ENCODE measurements at regions not wholly inside any gene's neighbourhood (a gene's known extent, or its start where the extent isn't known, plus 50 kb on each side); places are given as distances from the start of the nearest gene placed in this dataset.

DNA sequence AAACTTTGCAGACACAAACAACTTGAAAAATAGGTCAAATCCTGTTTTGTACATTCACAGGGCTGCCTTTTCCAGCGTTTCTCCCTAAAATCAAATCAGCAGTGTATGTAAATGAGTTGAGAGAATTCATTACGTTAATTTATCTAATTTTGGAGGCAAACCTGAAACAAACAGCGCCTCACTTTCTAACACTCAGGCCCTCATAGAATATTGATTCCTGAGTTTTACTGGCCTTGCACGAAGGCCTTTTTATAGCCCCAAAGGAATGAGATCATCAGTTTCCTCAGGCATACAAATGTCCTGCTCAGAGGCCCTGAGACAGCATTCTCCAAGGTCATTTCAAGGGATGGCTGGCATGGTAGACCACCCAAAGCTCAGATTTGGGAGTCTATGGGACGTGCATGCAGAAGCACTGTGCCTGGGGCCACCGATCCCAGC lies 131.7 kb upstream of the CHST15 start:
- H3K36me3 ChIP-seq (replicated peaks; ENCODE audit: insufficient read depth, low read depth), result no peaks in the 10 kb centered on the region
- WGBS (ENCODE audit: low lambda C conversion rate, missing lambda C conversion rate), result 76% methylated on average over 6 of the region's 6 CpGs
- no peak overlapping the region for H3K27ac ChIP-seq
- no peaks in the 10 kb centered on the region for H3K9me3 ChIP-seq (ENCODE audit: low read depth)
- DNase-seq (ENCODE audit: low spot score), result no peak
- no peaks in the 10 kb centered on the region for H3K79me2 ChIP-seq
- H3K4me3 ChIP-seq, result no peak overlapping the region
- H3K9me2 ChIP-seq (replicated peaks; ENCODE audit: insufficient read depth), result no peaks in the 10 kb centered on the region
- H3K4me1 ChIP-seq (ENCODE audit: insufficient read depth), result peaks cover 14% of the 10 kb centered on the region
- no peak overlapping the region for H2AFZ ChIP-seq
- no peak for TF ChIP-seq CTCF (IDR thresholded peaks at IDR 0.05; ENCODE audit: poor library complexity)
- TF ChIP-seq EZH2 (IDR thresholded peaks at IDR 0.05; ENCODE audit: borderline replicate concordance), result no peak
- no peak for TF ChIP-seq EZH2phosphoT487 (IDR thresholded peaks at IDR 0.05; ENCODE audit: low read depth, severe bottlenecking, unreplicated experiment)
- no peaks in the 10 kb centered on the region for H3K27me3 ChIP-seq
- no peaks in the 10 kb centered on the region for H4K20me1 ChIP-seq (ENCODE audit: insufficient read depth, poor library complexity, severe bottlenecking)
- H3K4me2 ChIP-seq, result no peak overlapping the region

DNA sequence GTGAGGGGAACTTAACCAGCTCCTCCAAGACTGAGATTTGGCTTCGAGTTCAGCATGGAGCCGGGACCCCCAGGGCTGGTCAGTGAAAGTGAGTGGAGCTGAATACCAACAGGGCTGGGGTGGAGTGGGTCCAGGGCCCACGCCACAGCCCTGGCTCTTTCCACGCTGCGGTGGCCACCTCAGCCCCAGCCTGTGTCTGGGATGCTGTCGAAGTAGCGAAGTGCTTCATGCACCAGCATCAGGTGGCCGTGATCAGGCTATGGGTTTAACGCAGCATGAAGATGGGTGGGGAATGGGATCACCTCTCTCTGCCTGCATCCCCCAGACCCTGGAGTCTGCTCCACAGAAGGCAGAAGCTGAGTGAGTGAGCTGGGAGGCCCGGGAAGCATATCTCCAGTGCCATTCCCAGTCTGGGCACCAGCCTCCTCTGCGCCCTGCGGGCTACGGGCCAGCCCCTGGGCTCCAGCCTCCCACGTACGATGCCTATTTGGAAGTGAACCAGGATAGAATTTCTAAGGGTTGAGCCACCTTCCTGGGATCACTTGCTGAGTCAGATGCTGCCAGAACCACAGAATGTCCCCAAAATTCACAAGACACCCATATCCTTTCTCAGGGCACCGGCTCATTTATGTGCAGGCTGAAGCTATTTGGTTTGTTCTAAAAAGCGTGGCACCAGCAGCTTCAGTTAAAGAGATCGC lies 131.1 kb upstream of the CHST15 start:
- no peak overlapping the region for H3K4me3 ChIP-seq
- no peak overlapping the region for H3K4me2 ChIP-seq
- no peaks in the 10 kb centered on the region for H3K36me3 ChIP-seq (replicated peaks; ENCODE audit: insufficient read depth, low read depth)
- no peaks in the 10 kb centered on the region for H4K20me1 ChIP-seq (ENCODE audit: insufficient read depth, poor library complexity, severe bottlenecking)
- no peaks in the 10 kb centered on the region for H3K9me2 ChIP-seq (replicated peaks; ENCODE audit: insufficient read depth)
- H3K4me1 ChIP-seq (ENCODE audit: insufficient read depth), result peaks cover 14% of the 10 kb centered on the region
- H3K27me3 ChIP-seq, result no peaks in the 10 kb centered on the region
- H3K79me2 ChIP-seq, result no peaks in the 10 kb centered on the region
- no peak for TF ChIP-seq CTCF (IDR thresholded peaks at IDR 0.05; ENCODE audit: poor library complexity)
- no peak for TF ChIP-seq EZH2 (IDR thresholded peaks at IDR 0.05; ENCODE audit: borderline replicate concordance)
- TF ChIP-seq EZH2phosphoT487 (IDR thresholded peaks at IDR 0.05; ENCODE audit: low read depth, severe bottlenecking, unreplicated experiment), result no peak
- H3K9me3 ChIP-seq (ENCODE audit: low read depth), result no peaks in the 10 kb centered on the region
- no peak overlapping the region for H2AFZ ChIP-seq
- no peak overlapping the region for H3K27ac ChIP-seq
- 88% methylated on average over 18 of the region's 18 CpGs for WGBS (ENCODE audit: low lambda C conversion rate, missing lambda C conversion rate)
- DNase-seq (ENCODE audit: low spot score), result no peak

GRCh38 chr10:124223711-124224085 lies 130.3 kb upstream of the CHST15 start:
- no peaks in the 10 kb centered on the region for H3K9me3 ChIP-seq (ENCODE audit: low read depth)
- H3K9me2 ChIP-seq (replicated peaks; ENCODE audit: insufficient read depth), result no peaks in the 10 kb centered on the region
- no peak overlapping the region for H3K4me2 ChIP-seq
- peaks cover 14% of the 10 kb centered on the region for H3K4me1 ChIP-seq (ENCODE audit: insufficient read depth)
- H3K4me3 ChIP-seq, result no peak overlapping the region
- DNase-seq (ENCODE audit: low spot score), result no peak
- H3K36me3 ChIP-seq (replicated peaks; ENCODE audit: insufficient read depth, low read depth), result no peaks in the 10 kb centered on the region
- TF ChIP-seq EZH2 (IDR thresholded peaks at IDR 0.05; ENCODE audit: borderline replicate concordance) (no peak), EZH2phosphoT487 (IDR thresholded peaks at IDR 0.05; ENCODE audit: low read depth, severe bottlenecking, unreplicated experiment) (no peak), CTCF (IDR thresholded peaks at IDR 0.05; ENCODE audit: poor library complexity) (no peak)
- H4K20me1 ChIP-seq (ENCODE audit: insufficient read depth, poor library complexity, severe bottlenecking), result no peaks in the 10 kb centered on the region
- H3K27ac ChIP-seq, result no peak overlapping the region
- no peak overlapping the region for H2AFZ ChIP-seq
- H3K27me3 ChIP-seq, result no peaks in the 10 kb centered on the region
- 87% methylated on average over 6 of the region's 6 CpGs for WGBS (ENCODE audit: low lambda C conversion rate, missing lambda C conversion rate)
- H3K79me2 ChIP-seq, result no peaks in the 10 kb centered on the region
